COLO829 (cell line): ENCODE measurements at regions not wholly inside any gene's neighbourhood (a gene's known extent, or its start where the extent isn't known, plus 50 kb on each side); places are given as distances from the start of the nearest gene placed in this dataset.
A peak's percentile ranks its signal among the peaks of the same experiment; 100 is the strongest.
"Not testable (repeated sequence)": the region's sequence is repeated elsewhere in the genome, so short reads cannot be mapped to it uniquely, and the experiment has no call there.

ENCODE experiments used
- DNase-seq: peaks from one replicate; pipeline ENCODE4 v3.0.0; 2012; ENCODE audit warnings: low spot score

DNA sequence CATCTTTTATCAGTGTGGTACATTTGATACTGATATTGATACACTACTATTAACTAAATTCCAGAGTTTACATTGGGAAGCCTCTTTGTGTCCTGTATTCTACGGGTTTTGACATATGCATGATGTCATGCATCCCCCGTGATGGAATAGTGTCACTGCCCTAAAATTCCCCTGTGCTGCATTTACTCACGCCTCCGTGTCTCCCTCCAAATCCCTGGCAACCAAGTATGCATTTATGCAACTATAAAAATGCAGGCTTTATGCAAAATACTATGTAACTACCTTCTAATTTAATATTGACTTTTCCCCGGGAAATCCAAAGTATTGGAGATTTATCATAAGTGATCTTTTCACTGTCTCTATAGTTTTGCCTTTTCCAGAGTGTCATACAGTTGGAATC, 453.7 kb upstream of the RUNX1 start:
- no peak for DNase-seq

DNA sequence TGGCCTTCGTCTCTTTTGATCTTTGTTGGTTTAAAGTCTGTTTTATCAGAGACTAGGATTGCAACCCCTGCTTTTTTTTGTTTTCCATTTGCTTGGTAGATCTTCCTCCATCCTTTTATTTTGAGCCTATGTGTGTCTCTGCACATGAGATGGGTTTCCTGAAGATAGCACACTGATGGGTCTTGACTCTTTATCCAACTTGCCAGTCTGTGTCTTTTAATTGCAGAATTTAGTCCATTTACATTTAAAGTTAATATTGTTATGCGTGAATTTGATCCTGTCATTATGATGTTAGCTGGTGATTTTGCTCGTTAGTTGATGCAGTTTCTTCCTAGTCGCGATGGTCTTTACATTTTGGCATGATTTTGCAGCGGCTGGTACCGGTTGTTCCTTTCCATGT, 448.4 kb upstream of the RUNX1 start:
- DNase-seq: not testable (repeated sequence)

DNA sequence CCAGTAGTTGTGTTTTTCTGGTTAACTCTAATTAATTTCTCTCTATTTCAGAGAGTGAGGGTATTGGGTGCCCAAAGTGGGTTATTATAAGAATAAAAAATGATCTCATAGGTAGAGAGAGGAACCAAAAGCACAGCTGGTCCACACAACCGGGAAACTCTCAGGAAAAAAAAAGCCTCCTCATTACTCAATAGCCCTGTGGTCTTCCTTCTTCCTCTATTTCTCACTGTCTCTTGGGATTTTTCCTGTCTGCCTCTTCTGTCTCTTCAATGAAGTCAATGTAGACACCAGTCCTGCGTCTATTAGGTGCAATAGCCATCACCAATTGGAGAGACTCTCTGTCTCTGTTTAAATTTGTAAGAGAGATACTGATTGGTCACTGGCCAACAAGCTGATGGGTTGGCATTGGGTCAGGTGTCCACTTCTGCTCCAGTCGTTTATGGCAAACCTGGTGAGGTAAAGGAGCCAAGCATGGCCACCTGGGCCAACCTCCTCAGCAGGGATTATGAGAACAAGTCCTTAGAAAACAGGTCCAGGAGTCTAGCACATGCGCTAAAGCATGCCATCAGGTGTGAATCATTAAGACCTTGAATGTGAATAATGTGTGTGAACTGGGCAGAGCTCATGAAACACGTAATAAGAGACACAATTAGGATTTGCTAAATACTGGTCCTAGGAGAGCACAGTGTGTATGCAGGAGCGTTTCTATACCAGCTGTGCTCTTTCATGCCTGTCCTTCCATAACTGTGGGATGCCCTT, 443.0 kb upstream of the RUNX1 start:
- no peak for DNase-seq

GRCh38 chr21:35491114-35491513, 442.0 kb upstream of the RUNX1 start:
- DNase-seq: no peak

DNA sequence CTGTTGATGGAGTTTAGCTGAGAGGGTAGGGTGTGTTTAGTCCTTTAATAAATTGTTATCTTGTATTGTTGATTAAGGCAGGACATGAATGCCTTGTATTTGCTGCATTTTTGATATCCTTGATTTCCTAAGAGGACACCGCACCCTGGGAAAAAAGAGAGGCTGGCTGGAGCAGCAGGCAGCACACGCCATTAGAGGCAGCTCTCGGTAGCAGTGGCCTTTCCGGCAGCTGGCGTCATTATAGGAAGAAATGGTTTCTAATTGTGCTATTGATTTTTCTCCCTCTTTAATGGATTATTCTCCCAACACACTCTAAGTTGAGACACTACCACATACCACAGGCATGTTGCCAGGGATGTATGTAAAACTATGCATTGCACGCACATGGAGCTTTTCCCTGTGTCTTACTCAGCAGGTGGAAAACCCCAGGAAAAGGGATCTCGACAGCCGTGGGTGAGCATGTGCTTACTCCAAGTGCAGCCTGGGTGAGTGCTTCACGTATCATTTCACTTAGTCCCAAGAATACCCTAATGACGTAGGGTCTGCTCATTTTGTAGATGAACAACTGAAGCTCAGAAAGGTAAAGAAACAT, 440.4 kb upstream of the RUNX1 start:
- DNase-seq: no peak

GRCh38 chr21:35488946-35489345, 439.8 kb upstream of the RUNX1 start:
- DNase-seq: no peak

GRCh38 chr21:35485364-35485763, 436.3 kb upstream of the RUNX1 start:
- no peak for DNase-seq

DNA sequence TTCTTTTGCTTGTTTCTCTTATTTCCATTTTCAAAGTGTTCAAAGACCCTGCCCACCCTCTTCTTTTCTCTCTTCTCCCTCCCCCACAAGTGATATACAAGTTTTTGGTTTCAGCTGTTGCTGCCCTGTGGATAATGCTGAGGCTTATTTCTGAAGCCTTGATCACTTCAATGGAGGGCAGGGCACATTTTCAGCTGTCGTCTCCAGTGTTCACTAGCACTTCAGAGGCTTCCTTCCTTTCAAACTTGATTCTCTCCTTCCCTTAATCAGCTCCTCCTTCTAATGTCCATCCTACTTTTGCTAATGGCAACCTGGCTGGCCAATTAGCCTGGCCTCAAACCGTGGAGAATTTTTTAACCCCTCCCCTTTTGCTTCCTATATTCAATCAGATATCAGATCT, 435.7 kb upstream of the RUNX1 start:
- DNase-seq: no peak

DNA sequence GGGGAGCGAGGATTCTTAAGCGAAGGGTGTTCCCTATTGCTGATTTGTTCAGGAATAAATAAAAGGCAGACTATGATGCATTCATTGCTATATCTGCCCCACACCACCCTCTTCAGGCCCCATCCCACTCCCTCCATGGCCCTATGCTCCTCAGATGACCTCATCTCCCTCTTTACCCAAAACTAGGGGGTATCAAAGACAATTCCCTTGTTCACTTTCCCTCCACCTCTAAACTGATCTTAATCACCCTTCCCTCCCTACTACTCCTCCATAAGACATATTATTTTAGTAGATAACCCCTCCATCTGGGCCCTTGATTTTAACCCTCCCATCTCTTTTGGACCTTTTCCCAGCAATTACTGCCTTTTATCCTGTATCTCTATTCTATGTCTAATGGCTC, 434.9 kb upstream of the RUNX1 start:
- DNase-seq: no peak

GRCh38 chr21:35482933-35483662, 434.0 kb upstream of the RUNX1 start:
- DNase-seq: no peak

GRCh38 chr21:35482096-35482495, 433.0 kb upstream of the RUNX1 start:
- no peak for DNase-seq

GRCh38 chr21:35481005-35481404, 431.9 kb upstream of the RUNX1 start:
- DNase-seq: no peak

- no peak for DNase-seq
These were observed 430.4 kb upstream of the RUNX1 start for GRCh38 chr21:35479529-35479928.

- DNase-seq: no peak
These were observed 430.0 kb upstream of the RUNX1 start for GRCh38 chr21:35479065-35479448.

- no peak for DNase-seq
These were observed 429.3 kb upstream of the RUNX1 start for GRCh38 chr21:35478161-35479064.

DNA sequence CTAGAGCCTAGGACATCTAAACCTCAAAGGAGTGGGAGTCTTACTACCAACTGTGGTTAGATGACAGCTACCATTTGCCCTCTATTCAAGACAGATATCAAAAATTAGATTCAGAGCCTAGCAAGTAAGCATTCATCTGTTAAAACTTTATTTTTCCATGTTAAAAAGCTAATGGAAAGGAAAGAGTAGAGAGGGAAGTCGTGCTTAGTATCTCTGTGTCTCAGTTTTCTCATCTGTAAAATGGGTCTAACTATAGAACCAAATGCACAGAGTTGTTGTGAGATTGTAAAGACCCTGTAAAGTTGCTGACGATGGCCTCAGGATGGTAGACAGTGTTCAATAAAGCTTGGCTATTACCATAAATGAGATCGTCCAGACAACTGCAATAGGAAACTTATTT, 428.5 kb upstream of the RUNX1 start:
- DNase-seq: no peak

GRCh38 chr21:35476621-35477395, 427.7 kb upstream of the RUNX1 start:
- no peak for DNase-seq

DNA sequence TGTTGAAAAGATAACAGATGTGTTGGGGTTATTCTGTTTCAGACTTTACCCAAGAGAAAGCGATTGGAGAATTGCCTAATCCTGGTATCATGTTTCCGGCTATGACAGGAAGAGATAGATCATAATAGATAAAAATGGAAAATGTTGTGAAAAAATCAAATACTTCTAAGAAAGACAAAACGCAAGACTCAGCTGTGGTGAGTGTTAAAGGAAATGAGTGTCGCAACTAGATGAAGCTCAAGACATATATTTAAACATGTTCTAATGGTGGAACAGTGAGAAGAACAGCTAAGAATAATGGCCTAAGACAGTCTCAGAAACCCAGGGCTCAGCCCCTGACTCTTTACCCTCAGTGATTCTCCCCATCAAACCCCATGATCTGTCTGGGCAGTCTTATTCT, 426.7 kb upstream of the RUNX1 start:
- DNase-seq: no peak

DNA sequence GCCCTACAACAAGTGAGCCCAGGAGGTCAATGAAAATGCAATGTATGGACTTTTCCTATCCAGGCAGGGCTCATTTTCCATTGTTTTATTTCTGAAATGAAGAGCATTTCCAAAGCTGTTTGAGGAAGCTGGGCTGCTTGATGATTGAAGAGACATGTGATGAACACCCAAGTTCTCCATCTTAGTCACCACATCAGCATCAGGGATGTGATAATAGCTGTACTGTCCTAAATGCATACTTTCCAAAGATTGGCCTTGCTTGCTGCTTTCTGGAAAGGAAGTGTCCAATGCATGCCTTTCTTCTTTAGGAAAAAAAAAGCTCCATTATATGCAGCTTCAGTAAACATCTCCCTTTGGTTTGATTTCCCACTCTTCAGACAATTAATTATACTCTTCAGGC, 425.9 kb upstream of the RUNX1 start:
- DNase-seq: peak; percentile 87

- DNase-seq: no peak
These were observed 424.4 kb upstream of the RUNX1 start for GRCh38 chr21:35473496-35473895.

GRCh38 chr21:35470522-35470921, 421.4 kb upstream of the RUNX1 start:
- no peak for DNase-seq

- no peak for DNase-seq
These were observed 420.4 kb upstream of the RUNX1 start for GRCh38 chr21:35469498-35469897.
